Testis (tissue), 2 donors: ENCODE measurements at regions not wholly inside any gene's neighbourhood (a gene's known extent, or its start where the extent isn't known, plus 50 kb on each side); places are given as distances from the start of the nearest gene placed in this dataset.

Source experiments
- CTCF ChIP-seq, 3 experiments: fragments of 450-650 bp in 2 of 3; fragments of 200-600 bp in 1 of 3; sonication (generic) in 1 of 3; IDR thresholded peaks; one replicate each; pipeline ENCODE4 v1.5.1; 2016 to 2019; ENCODE audit warnings: antibody characterized with exemption in 3 of 3, mild to moderate bottlenecking in 2 of 3, moderate library complexity in 1 of 3
- POLR2A ChIP-seq: fragments of 450-650 bp; IDR thresholded peaks from one replicate; pipeline ENCODE4 v1.6.1; 2017; ENCODE audit warnings: antibody characterized with exemption, mild to moderate bottlenecking, moderate library complexity

GRCh38 chr21:35402061-35402460, 353.0 kb upstream of the RUNX1 start:
- TF ChIP-seq CTCF (IDR thresholded peaks at IDR 0.05) (no peak), POLR2A (no peak)
